ENCODE measurements at regions not wholly inside any gene's neighbourhood (a gene's known extent, or its start where the extent isn't known, plus 50 kb on each side); places are given as distances from the start of the nearest gene placed in this dataset.
"Not testable (repeated sequence)": the region's sequence is repeated elsewhere in the genome, so short reads cannot be mapped to it uniquely, and the experiment has no call there.

- Mint-ChIP-seq H3K27me3 (no peaks in the 10 kb centered on the region), H3K4me3 (no peak overlapping the region), H3K36me3 (no peaks in the 10 kb centered on the region), H3K9me3 (peaks cover 20% of the 10 kb centered on the region), H3K27ac (no peak overlapping the region), H3K4me1 (no peaks in the 10 kb centered on the region)
- ATAC-seq (ENCODE audit: low read depth), result no peak
- no peak for DNase-seq (ENCODE audit: low spot score in 2 of 2)
Measured at GRCh38 chr10:9848278-9848677, 1169.4 kb upstream of the CELF2 start.

DNA sequence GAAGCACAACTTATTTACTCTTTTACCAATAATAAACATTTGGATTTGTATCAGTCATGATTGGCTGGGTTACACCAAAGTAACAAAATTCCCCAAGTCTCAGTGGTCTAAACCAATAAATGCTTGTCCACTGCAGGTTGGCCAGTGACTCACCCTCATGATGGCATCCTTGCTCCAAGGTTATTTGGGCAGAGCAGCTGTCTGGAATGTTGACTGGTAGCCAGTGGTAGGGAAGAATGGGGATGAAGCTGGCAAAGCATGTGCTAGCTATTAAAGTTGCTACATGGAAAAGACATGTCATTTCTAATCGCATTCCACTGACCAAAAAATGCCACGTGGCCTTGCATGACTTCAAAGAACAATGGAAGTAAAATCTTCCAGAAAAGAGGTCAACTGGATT lies 1168.7 kb upstream of the CELF2 start:
- H3K9me3 Mint-ChIP-seq, result peaks cover 20% of the 10 kb centered on the region
- ATAC-seq (ENCODE audit: low read depth) (no peak), DNase-seq (ENCODE audit: low spot score in 2 of 2) (no peak)
- no peak overlapping the region for H3K27ac Mint-ChIP-seq
- no peaks in the 10 kb centered on the region for H3K4me1 Mint-ChIP-seq
- H3K27me3 Mint-ChIP-seq, result no peaks in the 10 kb centered on the region
- no peaks in the 10 kb centered on the region for H3K36me3 Mint-ChIP-seq
- no peak overlapping the region for H3K4me3 Mint-ChIP-seq

- Mint-ChIP-seq H3K36me3 (no peaks in the 10 kb centered on the region), H3K9me3 (peaks cover 10% of the 10 kb centered on the region)
- ATAC-seq (ENCODE audit: low read depth), result no peak
Measured at GRCh38 chr10:9850415-9850814, 1167.3 kb upstream of the CELF2 start.

GRCh38 chr10:9851808-9852207 lies 1165.9 kb upstream of the CELF2 start:
- Mint-ChIP-seq H3K4me3 (no peak overlapping the region), H3K9me3 (peaks cover 13% of the 10 kb centered on the region), H3K4me1 (no peaks in the 10 kb centered on the region), H3K27ac (no peak overlapping the region), H3K27me3 (no peaks in the 10 kb centered on the region), H3K36me3 (no peaks in the 10 kb centered on the region)
- DNase-seq (ENCODE audit: low spot score in 2 of 2), result no peak
- ATAC-seq (ENCODE audit: low read depth), result no peak

More at GRCh38 chr10:9850415-9850814, 1167.3 kb upstream of the CELF2 start:
- Mint-ChIP-seq H3K4me3 (no peak overlapping the region), H3K27ac (no peak overlapping the region), H3K4me1 (no peaks in the 10 kb centered on the region), H3K27me3 (no peaks in the 10 kb centered on the region)
- no peak for DNase-seq (ENCODE audit: low spot score in 2 of 2)

DNA sequence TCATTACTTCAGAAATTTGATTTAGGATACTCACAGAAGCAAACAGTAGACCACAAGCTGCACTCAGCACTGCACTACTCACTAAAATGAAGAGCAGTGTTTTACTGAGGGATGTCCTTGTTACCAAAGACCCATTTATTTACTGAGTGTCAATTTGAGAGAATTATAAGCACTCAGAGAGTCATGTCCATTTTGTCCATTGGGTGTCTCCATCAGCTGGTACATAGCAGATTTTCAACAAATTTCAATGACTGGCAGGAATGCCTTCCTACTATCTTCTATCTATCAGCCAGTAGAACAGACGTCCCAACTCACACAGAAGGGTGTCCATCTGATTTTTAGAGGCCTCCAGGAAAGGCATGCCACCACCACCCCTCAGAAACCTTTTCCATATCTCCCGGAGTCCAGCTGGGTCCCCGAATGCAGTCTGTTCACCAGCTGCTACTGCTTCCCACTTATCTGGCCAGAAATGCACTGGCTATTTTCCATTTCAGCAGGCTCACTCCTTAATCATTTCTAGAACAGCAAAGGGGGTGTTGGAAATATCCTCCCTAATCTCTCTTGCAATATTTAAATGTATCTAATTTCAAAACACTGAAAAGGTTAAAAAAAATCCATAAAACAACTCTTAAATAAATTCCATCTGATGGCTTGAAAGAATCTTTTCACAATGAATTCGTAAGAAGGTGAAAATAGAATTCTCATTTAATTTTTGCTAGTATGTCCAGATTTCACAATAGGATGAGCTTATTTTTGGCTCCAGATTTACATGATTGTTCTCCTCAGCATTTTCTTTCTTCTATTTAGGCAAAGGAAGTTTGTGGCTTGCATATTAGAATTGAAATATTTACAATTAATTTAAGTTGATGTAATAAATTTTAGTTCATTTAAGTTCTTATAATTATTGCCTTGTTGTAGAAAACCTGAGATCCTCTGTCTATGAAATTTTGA lies 1164.0 kb upstream of the CELF2 start:
- H3K27ac Mint-ChIP-seq, result no peak overlapping the region
- no peaks in the 10 kb centered on the region for H3K27me3 Mint-ChIP-seq
- H3K4me1 Mint-ChIP-seq, result no peaks in the 10 kb centered on the region
- H3K4me3 Mint-ChIP-seq, result no peak overlapping the region
- H3K9me3 Mint-ChIP-seq, result peaks cover 13% of the 10 kb centered on the region
- H3K36me3 Mint-ChIP-seq, result no peaks in the 10 kb centered on the region
- ATAC-seq (ENCODE audit: low read depth), result no peak
- DNase-seq (ENCODE audit: low spot score in 2 of 2), result no peak

GRCh38 chr10:9855451-9855850 lies 1162.2 kb upstream of the CELF2 start:
- not testable (repeated sequence) for ATAC-seq (ENCODE audit: low read depth); DNase-seq (ENCODE audit: low spot score in 2 of 2); H3K4me1 Mint-ChIP-seq; H3K27ac Mint-ChIP-seq; H3K27me3 Mint-ChIP-seq; H3K36me3 Mint-ChIP-seq; H3K4me3 Mint-ChIP-seq
- peaks cover 13% of the 10 kb centered on the region for H3K9me3 Mint-ChIP-seq

DNA sequence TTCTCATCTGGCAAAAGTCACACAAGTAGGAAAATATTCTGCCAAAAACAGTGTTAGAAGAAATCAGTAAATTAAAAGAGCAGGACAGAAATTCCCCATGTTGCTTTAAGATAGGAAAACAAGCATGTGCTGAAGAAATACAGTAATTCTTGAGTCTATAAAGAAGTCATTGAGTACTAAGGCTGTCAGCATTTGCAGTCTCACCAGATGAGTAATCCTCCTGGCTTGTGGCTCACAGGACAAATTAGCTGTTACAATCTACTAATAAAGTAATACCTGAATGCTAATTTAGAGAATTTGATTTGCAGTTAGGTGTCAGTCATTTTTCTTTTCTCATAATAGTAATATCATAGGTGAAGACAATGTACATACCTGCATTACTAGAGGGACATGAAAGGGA lies 1158.9 kb upstream of the CELF2 start:
- Mint-ChIP-seq H3K36me3 (no peaks in the 10 kb centered on the region), H3K27ac (no peak overlapping the region), H3K4me1 (no peaks in the 10 kb centered on the region), H3K4me3 (no peak overlapping the region), H3K9me3 (peaks cover 10% of the 10 kb centered on the region), H3K27me3 (no peaks in the 10 kb centered on the region)
- no peak for DNase-seq (ENCODE audit: low spot score in 2 of 2)
- no peak for ATAC-seq (ENCODE audit: low read depth)

GRCh38 chr10:9860045-9860444 lies 1157.6 kb upstream of the CELF2 start:
- Mint-ChIP-seq H3K27me3 (no peaks in the 10 kb centered on the region), H3K27ac (no peak overlapping the region), H3K4me3 (no peak overlapping the region), H3K4me1 (no peaks in the 10 kb centered on the region), H3K9me3 (peaks cover 10% of the 10 kb centered on the region), H3K36me3 (no peaks in the 10 kb centered on the region)
- no peak for DNase-seq (ENCODE audit: low spot score in 2 of 2)
- ATAC-seq (ENCODE audit: low read depth), result no peak

GRCh38 chr10:9863559-9864121 lies 1154.0 kb upstream of the CELF2 start:
- no peaks in the 10 kb centered on the region for H3K27me3 Mint-ChIP-seq
- peaks cover 8% of the 10 kb centered on the region for H3K9me3 Mint-ChIP-seq
- H3K36me3 Mint-ChIP-seq, result no peaks in the 10 kb centered on the region
- DNase-seq (ENCODE audit: low spot score in 2 of 2) (no peak), ATAC-seq (ENCODE audit: low read depth) (no peak)
- no peak overlapping the region for H3K4me3 Mint-ChIP-seq
- H3K27ac Mint-ChIP-seq, result no peak overlapping the region
- no peaks in the 10 kb centered on the region for H3K4me1 Mint-ChIP-seq

DNA sequence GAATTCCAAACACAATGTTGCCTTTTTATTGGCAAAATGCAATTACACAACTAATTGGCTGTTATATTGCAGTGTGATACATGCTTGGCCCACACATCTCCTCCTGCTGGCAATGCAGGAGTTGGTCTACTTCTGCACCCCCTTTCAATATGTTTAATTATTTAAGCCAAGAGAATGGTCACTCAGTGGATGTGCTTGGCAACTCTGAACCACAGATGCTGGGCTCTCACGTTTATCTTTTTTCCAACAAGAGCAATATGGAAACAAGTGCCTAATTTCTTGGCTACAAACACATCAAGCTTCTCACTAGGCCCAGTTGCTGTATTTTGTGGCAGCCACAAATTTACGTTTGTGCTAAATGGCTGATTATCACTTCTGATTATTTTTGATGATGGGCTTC lies 1149.2 kb upstream of the CELF2 start:
- H3K4me3 Mint-ChIP-seq, result no peak overlapping the region
- H3K4me1 Mint-ChIP-seq, result no peaks in the 10 kb centered on the region
- H3K27me3 Mint-ChIP-seq, result no peaks in the 10 kb centered on the region
- DNase-seq (ENCODE audit: low spot score in 2 of 2) (no peak), ATAC-seq (ENCODE audit: low read depth) (no peak)
- H3K36me3 Mint-ChIP-seq, result no peaks in the 10 kb centered on the region
- H3K9me3 Mint-ChIP-seq, result no peaks in the 10 kb centered on the region
- no peak overlapping the region for H3K27ac Mint-ChIP-seq

GRCh38 chr10:9869205-9869604 lies 1148.5 kb upstream of the CELF2 start:
- no peak for DNase-seq (ENCODE audit: low spot score in 2 of 2)
- no peaks in the 10 kb centered on the region for H3K9me3 Mint-ChIP-seq

GRCh38 chr10:9869606-9870176 lies 1148.0 kb upstream of the CELF2 start:
- DNase-seq (ENCODE audit: low spot score in 2 of 2), result no peak

More at GRCh38 chr10:9869205-9869604, 1148.5 kb upstream of the CELF2 start:
- Mint-ChIP-seq H3K27me3 (no peaks in the 10 kb centered on the region), H3K4me3 (no peak overlapping the region), H3K36me3 (no peaks in the 10 kb centered on the region), H3K4me1 (no peaks in the 10 kb centered on the region), H3K27ac (no peak overlapping the region)
- ATAC-seq (ENCODE audit: low read depth), result no peak

GRCh38 chr10:9875353-9875752 lies 1142.3 kb upstream of the CELF2 start:
- no peaks in the 10 kb centered on the region for H3K27me3 Mint-ChIP-seq
- no peak for ATAC-seq (ENCODE audit: low read depth)
- no peaks in the 10 kb centered on the region for H3K9me3 Mint-ChIP-seq
- no peak overlapping the region for H3K27ac Mint-ChIP-seq
- H3K4me1 Mint-ChIP-seq, result no peaks in the 10 kb centered on the region
- H3K36me3 Mint-ChIP-seq, result no peaks in the 10 kb centered on the region
- no peak overlapping the region for H3K4me3 Mint-ChIP-seq
- no peak for DNase-seq (ENCODE audit: low spot score in 2 of 2)

More at GRCh38 chr10:9869606-9870176, 1148.0 kb upstream of the CELF2 start:
- Mint-ChIP-seq H3K9me3 (no peaks in the 10 kb centered on the region), H3K27ac (no peak overlapping the region), H3K4me1 (no peaks in the 10 kb centered on the region), H3K27me3 (no peaks in the 10 kb centered on the region), H3K36me3 (no peaks in the 10 kb centered on the region), H3K4me3 (no peak overlapping the region)
- ATAC-seq (ENCODE audit: low read depth), result no peak

DNA sequence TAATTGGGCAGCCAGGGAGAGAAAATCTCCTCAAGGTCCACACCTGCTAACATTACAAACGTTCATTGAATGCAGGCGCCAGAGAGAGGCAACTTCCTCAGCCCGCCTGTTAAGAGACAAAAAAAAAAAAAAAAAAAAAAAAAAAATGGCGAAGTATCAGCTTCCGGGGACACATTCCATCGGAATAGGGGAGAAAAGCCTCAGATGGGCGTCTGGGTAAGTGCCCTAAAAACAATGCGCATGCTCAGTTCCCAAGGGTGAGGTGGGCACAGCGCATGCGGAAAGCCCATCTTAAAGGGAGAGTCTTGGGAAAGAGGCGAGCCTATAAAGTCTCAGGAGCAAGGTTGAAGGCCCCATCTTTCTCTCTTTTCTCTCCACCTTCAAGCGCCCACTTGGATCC lies 1139.7 kb upstream of the CELF2 start:
- H3K36me3 Mint-ChIP-seq, result no peaks in the 10 kb centered on the region
- H3K4me3 Mint-ChIP-seq, result no peak overlapping the region
- no peak for ATAC-seq (ENCODE audit: low read depth)
- H3K27me3 Mint-ChIP-seq, result no peaks in the 10 kb centered on the region
- no peak for DNase-seq (ENCODE audit: low spot score in 2 of 2)
- no peaks in the 10 kb centered on the region for H3K4me1 Mint-ChIP-seq
- H3K9me3 Mint-ChIP-seq, result peaks cover 3% of the 10 kb centered on the region
- no peak overlapping the region for H3K27ac Mint-ChIP-seq

Measured in memory B cell (primary cell).